Epithelial cell of proximal tubule (primary cell): ENCODE measurements at regions not wholly inside any gene's neighbourhood (a gene's known extent, or its start where the extent isn't known, plus 50 kb on each side); places are given as distances from the start of the nearest gene placed in this dataset.

ENCODE experiments used
- DNase-seq: peaks from one replicate; pipeline ENCODE4 v3.0.0-alpha.2; 2011; ENCODE audit warnings: low read depth
- H3K4me3 ChIP-seq: 2 replicates; pipeline ENCODE4 v1.5.1; 2011; ENCODE audit warnings: low read depth, mild to moderate bottlenecking, low read length
- TF ChIP-seq, protein P1 (sequence below): conservative IDR thresholded peaks from 2 replicates; pipeline ENCODE4 v1.5.1; 2012; ENCODE audit warnings: low read depth, mild to moderate bottlenecking, low read length

- H3K4me3 ChIP-seq, result no peak overlapping the region
- no peak for DNase-seq
- TF ChIP-seq, protein P1, sequence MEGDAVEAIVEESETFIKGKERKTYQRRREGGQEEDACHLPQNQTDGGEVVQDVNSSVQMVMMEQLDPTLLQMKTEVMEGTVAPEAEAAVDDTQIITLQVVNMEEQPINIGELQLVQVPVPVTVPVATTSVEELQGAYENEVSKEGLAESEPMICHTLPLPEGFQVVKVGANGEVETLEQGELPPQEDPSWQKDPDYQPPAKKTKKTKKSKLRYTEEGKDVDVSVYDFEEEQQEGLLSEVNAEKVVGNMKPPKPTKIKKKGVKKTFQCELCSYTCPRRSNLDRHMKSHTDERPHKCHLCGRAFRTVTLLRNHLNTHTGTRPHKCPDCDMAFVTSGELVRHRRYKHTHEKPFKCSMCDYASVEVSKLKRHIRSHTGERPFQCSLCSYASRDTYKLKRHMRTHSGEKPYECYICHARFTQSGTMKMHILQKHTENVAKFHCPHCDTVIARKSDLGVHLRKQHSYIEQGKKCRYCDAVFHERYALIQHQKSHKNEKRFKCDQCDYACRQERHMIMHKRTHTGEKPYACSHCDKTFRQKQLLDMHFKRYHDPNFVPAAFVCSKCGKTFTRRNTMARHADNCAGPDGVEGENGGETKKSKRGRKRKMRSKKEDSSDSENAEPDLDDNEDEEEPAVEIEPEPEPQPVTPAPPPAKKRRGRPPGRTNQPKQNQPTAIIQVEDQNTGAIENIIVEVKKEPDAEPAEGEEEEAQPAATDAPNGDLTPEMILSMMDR, result no peak
Observed at GRCh38 chr10:29956335-29956924, 103.0 kb downstream of the JCAD start.

GRCh38 chr10:29955329-29955935, 104.0 kb downstream of the JCAD start:
- H3K4me3 ChIP-seq, result no peak overlapping the region
- DNase-seq, result no peak
- TF ChIP-seq, protein P1, result no peak

- no peak overlapping the region for H3K4me3 ChIP-seq
- DNase-seq, result no peak
- TF ChIP-seq, protein P1, result no peak
Observed at GRCh38 chr10:29951441-29951931, 107.9 kb downstream of the JCAD start.

GRCh38 chr10:29950391-29950790, 109.0 kb downstream of the JCAD start:
- no peak for DNase-seq
- TF ChIP-seq, protein P1, result no peak
- no peak overlapping the region for H3K4me3 ChIP-seq

DNA sequence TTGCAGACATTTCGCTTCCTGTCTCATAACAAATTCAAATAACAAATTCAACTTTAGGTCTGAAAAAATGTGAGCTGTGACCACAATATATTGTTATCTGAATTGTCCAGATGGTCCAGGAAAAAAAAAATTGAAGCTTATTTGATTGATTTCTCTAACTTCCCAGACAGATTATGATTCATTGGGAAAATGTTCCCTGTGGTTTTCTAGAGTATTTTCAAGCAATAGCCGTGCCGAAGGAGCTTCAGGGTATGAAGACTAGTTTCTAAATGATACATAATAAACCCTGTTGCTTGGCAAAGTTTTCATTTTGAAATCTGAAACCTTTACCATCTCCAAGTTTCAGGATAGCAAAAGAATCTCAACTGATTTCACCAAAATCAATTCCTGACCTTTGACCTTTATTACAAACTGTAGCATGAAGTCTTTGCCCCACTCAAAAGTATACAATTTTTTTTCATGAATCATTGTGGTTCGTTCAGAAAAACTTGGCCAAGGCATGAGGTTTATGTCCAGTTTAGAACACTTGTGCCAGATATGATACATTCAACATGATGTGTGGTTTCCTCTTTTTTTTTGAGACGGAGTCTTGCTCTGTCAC, 109.9 kb downstream of the JCAD start:
- TF ChIP-seq, protein P1, result no peak
- H3K4me3 ChIP-seq, result no peak overlapping the region
- DNase-seq, result no peak

- TF ChIP-seq, protein P1, result no peak
- no peak overlapping the region for H3K4me3 ChIP-seq
- DNase-seq, result no peak
Observed at GRCh38 chr10:29948881-29949355, 110.5 kb downstream of the JCAD start.
